ENCODE measurements at regions not wholly inside any gene's neighbourhood (a gene's known extent, or its start where the extent isn't known, plus 50 kb on each side); places are given as distances from the start of the nearest gene placed in this dataset.
"Not testable (repeated sequence)": the region's sequence is repeated elsewhere in the genome, so short reads cannot be mapped to it uniquely, and the experiment has no call there.

DNA sequence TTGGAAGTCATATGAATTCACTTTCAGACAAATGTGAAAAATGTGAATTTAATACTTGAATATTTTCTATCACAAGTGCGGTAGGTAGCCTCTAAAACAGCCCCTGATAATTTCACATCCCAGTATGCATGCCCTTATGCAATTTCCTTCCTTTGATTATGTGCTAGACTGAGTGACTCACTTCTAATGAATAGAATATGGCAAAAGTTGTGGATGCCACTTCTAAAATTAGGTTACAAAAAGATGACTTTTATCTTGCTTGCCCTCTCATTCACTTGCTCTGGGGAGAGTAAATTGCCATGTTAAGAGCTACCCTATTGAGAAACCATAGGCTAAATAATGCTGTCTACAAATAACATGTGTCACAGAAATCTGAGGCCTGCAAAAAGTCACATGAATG, 402.5 kb upstream of the PCDH9 start:
- DNase-seq = no peak

DNA sequence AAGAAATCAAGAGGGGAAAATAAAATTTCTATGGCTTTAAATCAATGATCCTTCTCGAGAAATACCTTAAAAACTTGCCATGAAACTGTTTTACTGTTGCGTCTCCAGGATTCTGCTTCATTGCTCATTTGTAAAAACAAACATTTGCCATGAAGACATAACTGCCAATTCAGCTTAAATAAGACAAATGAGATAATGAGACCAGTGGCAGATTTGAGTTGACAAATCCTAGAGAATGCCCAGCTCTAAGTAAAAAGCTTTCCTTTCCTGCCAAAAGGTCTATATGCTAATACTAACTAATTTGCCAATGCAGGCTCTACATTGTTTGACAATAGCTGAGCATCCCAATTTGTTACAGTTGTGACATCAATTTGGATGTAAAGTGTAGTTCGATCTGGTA, 400.5 kb upstream of the PCDH9 start:
- DNase-seq = no peak

- DNase-seq = no peak
These were observed 393.5 kb upstream of the PCDH9 start for GRCh38 chr13:67623630-67624029.

GRCh38 chr13:67620665-67621064, 390.5 kb upstream of the PCDH9 start:
- no peak for DNase-seq

DNA sequence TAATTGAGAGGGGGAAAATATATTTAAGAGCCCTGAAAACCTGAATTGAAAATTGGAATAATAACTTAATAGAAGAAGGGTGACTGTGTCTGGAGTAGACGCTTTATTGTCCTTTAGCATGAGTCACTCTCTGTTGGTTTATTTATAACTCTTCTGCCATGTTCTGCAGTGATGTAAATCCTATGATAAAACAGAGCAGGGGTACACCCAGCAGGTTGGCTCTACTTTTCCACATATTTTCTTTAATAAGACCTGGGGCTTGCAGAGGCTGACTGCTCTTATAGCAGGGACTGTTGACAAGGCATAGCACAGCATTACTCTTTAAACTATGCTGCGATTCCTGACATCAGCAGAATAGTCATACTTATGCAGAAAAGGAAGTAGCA, 389.9 kb upstream of the PCDH9 start:
- DNase-seq = no peak

DNA sequence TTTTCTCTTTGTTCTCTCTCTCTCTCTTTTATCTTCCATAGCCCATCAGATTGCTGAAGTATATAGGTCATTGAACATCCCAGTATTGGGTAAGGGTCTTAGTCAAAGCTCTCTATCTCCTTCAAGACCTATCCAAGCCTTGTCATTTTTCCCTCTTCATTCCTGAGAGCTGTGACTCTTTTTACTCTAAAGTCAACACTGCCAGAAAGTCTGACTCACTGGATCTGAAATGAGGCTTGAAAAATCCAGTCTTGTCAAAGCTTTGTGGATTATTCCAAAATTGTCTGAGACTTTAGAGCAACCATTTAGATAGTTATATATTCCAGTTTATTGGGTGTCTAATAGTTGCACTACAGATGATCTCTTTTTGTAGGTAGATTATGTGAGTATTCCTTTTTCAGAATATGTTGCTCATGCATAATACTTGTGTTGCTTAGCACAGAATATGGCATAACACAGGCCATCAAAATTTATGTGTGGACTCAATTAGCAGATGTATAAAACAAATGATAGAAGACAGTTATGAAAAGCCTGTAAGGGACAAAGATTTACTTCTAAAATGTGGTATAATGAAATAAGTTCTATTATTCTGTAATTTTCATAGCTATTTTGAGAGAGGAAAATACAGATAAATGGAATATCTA, 389.3 kb upstream of the PCDH9 start:
- no peak for DNase-seq

DNA sequence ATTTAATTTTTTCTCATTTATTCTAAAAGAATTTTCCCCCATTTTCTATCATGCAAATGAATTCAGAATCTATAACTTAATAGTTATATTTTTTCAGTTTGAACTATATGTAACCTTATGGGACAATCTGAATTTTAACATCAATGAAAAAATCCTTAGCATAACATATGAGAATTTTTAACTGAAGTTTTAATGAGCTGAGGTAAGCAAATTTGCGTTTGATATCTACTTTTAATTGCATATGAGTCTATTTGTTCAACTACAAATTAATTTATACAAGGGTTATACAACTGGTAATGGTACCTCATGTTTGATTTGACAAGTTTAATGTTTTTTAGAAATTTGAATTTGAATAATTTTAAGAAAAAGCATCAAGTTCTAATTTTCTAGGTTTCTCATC, 384.4 kb upstream of the PCDH9 start:
- no peak for DNase-seq

DNA sequence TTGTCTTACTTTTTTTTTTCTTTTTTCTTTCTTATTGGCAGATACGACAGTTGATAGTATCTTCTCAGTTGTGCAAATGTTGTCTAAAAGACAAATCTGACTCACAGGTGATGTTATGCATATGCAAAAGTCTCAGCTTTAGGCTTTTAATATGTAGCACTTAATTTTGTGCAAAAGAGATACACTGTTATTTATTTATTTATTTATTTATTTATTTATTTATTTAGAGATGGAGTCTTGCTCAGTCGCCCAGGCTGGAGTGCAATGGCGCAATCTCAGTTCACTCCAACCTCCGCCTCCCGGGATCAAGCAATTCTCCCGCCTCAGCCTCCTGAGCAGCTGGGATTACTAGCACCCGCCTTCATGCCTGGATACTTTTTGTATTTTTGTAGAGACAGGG, 383.9 kb upstream of the PCDH9 start:
- no peak for DNase-seq

DNA sequence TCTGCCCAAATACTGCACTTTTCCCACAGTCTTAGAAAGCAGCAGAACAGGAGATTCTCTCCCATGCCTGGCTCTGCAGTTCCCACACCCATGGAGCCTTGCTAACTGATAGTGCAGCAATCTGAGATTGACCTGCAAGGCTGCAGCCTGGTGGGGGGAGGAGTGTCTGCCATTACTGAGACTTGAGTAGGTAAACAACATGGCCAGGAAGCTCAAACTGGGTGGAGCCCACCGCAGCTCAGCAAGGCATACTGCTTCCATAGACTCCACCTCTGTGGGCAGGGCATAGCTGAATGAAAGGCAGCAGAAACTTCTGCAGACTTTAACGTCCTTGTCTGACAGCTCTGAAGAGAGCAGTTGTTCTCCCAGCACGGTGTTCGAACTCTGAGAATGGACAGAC, 358.5 kb upstream of the PCDH9 start:
- no peak for DNase-seq

GRCh38 chr13:67577361-67577760, 347.2 kb upstream of the PCDH9 start:
- no peak for DNase-seq

- DNase-seq = no peak
These were observed 344.4 kb upstream of the PCDH9 start for GRCh38 chr13:67574320-67575233.

DNA sequence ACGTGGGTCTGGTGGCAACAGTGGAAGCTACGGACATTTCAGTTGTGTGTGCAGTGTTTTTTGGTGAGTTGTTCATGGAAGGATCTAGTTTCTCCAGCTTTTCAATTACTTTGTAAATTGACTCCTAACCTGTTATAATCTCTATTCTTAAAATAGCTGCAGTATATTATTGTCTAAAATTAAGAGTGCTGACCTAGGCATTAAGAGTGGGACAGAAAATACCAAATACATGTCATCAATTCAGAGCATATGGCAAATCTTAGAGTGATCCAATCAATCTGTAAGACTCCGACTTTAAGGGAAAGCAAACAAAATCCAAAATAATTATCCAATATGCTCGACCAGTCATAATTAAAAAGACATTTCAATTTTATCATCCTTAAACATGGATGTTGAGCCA, 338.1 kb upstream of the PCDH9 start:
- DNase-seq = no peak

GRCh38 chr13:67557642-67558241, 327.6 kb upstream of the PCDH9 start:
- no peak for DNase-seq

DNA sequence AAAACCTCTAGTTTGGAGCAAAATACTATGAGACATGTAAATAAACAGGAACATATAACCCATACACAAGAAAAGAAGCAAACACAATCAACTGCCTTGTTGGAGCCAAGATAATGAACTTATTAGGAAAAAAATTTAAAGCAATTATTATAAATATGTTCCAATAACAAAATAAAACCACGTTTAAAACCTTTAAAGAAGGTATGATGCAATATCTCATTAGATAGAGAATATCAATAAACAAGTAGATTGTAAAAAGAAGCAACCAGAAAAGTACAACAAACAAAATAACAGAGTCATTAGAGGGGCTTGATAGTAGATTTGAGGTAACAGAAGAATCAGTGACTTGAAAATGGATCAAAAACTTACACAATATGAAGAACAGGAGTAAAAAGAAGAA, 327.0 kb upstream of the PCDH9 start:
- DNase-seq = no peak

DNA sequence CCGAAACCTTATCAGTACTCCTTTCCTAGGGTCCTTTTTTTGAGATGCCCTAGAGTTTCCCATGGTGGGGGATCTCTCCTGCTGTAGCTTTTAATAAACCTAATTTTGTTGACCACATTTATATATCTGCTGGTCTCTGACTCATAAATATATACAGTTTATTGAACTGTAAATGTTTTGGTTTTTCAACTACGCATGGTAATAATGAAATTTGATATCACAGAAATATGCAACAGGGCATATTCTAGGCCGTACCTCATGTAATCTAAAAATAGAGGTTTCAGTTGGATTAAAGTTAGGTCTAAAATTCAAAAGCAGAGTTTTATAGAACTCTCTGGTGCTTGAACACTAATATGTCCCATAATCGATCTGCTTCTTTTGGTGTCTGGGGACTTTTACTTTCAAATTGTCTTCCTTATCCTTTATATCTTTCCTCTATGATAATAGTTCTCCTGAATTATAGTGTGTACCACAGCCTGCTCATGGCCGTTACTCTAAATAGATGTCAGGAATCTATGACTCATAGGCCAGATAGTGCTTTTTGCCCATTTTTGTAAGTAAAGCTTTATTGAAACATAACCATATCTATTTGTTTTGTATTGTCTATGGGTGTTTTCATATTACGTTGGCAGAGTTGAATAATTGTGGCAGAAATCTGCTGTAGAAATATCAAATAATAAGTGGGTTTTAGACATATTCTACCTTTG, 324.8 kb upstream of the PCDH9 start:
- no peak for DNase-seq

- DNase-seq = no peak
These were observed 324.1 kb upstream of the PCDH9 start for GRCh38 chr13:67554286-67554685.

DNA sequence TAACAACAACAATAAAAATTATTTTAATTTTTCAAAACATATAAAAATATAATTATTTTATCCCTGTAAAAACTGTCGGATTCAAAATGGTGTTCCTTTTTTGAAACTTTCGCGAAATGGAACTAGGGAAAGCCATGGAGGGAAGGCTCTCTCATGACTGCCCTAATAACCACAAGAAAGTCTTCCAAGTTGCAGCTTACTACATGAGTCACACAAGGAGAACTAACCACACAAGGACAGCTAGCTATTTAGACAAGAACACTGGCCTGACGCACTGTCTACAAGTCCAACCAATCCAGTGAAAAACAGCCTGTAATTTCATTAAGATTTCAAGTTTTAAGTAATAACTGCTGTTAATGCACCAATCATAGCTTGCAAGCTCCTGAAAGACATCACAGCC, 319.2 kb upstream of the PCDH9 start:
- no peak for DNase-seq

DNA sequence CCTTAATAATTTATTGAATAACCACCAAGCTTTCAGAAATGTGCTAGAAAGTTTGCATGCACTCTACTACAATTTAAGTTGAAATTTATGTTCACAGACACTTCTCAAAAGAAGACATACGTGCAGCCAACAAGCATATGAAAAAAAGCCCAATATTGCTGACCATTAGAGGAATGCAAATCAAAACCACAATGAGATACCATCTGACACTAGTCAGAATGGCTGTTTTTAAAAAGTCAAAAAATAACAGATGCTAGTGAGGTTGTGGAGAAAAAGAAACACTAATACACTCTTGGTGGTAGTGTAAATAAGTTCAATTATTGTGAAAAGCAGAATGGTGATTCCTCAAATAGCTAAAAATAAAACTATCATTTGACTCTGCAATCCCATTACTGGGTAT, 308.8 kb upstream of the PCDH9 start:
- no peak for DNase-seq

DNA sequence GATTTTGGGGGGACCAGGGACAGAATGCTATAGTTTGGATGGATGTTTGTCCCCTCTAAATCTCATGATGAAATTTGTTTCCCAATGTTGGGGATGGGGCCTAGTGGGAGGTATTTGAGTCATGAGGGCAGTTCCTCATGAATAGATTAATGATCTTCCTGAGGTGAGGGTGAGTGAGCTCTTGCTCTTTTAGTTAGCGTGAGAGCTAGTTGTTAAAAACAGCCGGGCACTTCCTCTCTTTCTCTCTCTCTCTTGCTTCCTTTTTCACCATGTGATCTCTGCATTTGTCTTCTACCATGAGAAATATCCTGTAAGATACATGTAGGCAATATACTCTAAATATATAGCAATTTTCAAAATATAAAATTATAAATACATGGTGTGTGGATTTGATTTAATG, 290.8 kb upstream of the PCDH9 start:
- DNase-seq = no peak

GRCh38 chr13:67519356-67519755, 289.2 kb upstream of the PCDH9 start:
- no peak for DNase-seq

DNA sequence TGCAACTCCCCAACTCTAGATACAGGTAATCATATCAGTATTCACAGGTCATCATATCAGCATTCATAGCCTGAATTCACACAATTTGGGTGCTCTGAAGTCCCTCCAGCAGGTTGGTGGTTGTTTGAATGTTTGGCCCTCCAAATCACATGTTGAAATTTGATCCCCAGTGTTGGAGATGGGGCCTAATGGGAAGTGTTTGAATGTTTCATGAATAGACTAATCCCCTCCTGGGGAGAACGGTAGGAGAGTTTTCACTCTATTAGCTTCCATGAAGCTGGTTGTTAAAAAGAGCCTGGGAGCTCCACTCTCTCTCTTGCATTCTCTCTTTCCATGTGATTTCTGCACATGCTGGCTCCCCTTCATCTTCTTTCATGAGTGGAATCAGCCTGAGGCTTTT, 288.6 kb upstream of the PCDH9 start:
- DNase-seq = no peak

DNA sequence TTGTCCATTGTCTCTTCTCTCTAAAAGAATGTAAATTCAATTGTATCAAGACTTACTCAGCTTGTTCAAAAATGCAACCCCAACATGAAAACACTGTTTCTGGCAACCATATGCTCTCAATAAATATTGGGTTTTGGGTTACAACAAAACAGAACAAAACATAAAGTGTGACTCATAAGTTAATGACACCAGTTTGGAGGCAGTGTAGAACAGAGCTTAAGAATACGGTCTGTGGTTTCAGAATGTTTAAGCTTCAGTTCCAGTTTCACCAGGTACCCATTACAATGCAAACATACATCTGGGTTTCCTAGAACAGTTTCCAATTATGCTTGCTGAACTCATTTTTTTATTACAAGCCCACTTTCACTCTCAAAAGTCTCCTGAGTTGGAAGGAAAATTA, 285.8 kb upstream of the PCDH9 start:
- DNase-seq = no peak

- DNase-seq = no peak
These were observed 278.9 kb upstream of the PCDH9 start for GRCh38 chr13:67509018-67509417.

DNA sequence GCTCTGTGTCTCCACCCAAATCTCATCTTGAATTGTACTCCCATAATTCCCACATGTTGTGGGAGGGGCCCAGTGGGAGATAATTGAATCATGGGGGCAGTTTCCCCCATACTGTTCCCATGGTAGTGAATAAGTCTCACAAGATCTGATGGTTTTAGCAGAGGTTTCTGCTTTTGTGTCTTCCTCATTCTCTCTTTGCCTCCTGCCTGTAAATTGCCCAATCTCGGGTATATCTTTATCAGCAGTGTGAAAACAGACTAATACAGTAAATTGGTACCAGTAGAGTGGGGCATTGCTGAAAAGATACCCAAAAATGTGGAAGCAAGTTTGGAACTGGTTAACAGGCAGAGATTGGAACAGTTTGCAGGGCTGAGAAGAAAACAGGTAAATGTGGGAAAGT, 278.1 kb upstream of the PCDH9 start:
- DNase-seq = not testable (repeated sequence)
